PC-3 (cell line): ENCODE measurements at regions not wholly inside any gene's neighbourhood (a gene's known extent, or its start where the extent isn't known, plus 50 kb on each side); places are given as distances from the start of the nearest gene placed in this dataset.

Source experiments
- ATAC-seq: fragments of 200-7000 bp; cut with Tn5 transposase; 2 replicates; pipeline ENCODE4 v1.9.1; 2020; ENCODE audit warnings: mild to moderate bottlenecking, moderate library complexity
- BruUV-seq: library from RNA; stranded (reverse); fragments of 400-500 nt; replicated peaks from 2 replicates; lab custom pipeline; 2021; lab: Mats Ljungman, UMichigan
- CTCF ChIA-PET: fragments of 300-600 bp; sonication (Branson Sonifier 250); formaldehyde crosslinking; loops from one replicate; lab custom pipeline; 2022; ENCODE audit warnings: antibody characterized with exemption; lab: Charles Lee
- POLR2A ChIA-PET: fragments of 300-600 bp; sonication (Branson Sonifier 250); formaldehyde crosslinking; loops from one replicate; lab custom pipeline; 2022; ENCODE audit warnings: antibody characterized with exemption; ENCODE audit not compliant: unreplicated experiment; lab: Charles Lee
- DNase-seq: peaks from one replicate; pipeline ENCODE4 v3.0.0-alpha.2; 2015
- H2AFZ ChIP-seq: fragments of 300-600 bp; sonication (generic); 2 replicates; pipeline ENCODE4 v1.6.0; 2016; ENCODE audit warnings: antibody characterized with exemption, low read length
- H3F3A ChIP-seq: fragments of 300-600 bp; sonication (generic); one replicate; pipeline ENCODE4 v1.6.0; 2017; ENCODE audit warnings: antibody characterized with exemption, low read length, control low read depth, mild to moderate bottlenecking; ENCODE audit not compliant: unreplicated experiment
- H3K27ac ChIP-seq: fragments of 300-600 bp; sonication (generic); 2 replicates; pipeline ENCODE4 v1.5.1; 2016; ENCODE audit warnings: mild to moderate bottlenecking, low read length
- H3K27me3 ChIP-seq: fragments of 300-600 bp; sonication (generic); 2 replicates; pipeline ENCODE4 v1.6.1; 2016; ENCODE audit warnings: low read length, mixed read lengths
- H3K36me3 ChIP-seq: fragments of 300-600 bp; sonication (generic); 2 replicates; pipeline ENCODE4 v1.6.1; 2016; ENCODE audit warnings: low read depth, mixed run types, low read length, mixed read lengths
- H3K4me1 ChIP-seq: fragments of 300-600 bp; sonication (generic); 2 replicates; pipeline ENCODE4 v1.5.1; 2016; ENCODE audit warnings: low read length; ENCODE audit not compliant: insufficient read depth
- H3K4me2 ChIP-seq: fragments of 300-600 bp; sonication (generic); 2 replicates; pipeline ENCODE4 v1.6.0; 2016; ENCODE audit warnings: low read length
- H3K4me3 ChIP-seq: fragments of 300-600 bp; sonication (generic); 2 replicates; pipeline ENCODE4 v1.5.1; 2016; ENCODE audit warnings: mild to moderate bottlenecking, low read length, mixed read lengths
- H3K79me2 ChIP-seq: fragments of 300-600 bp; sonication (generic); 2 replicates; pipeline ENCODE4 v1.6.1; 2017; ENCODE audit warnings: low read length, mixed read lengths
- H3K9ac ChIP-seq: fragments of 300-600 bp; sonication (generic); 2 replicates; pipeline ENCODE4 v1.6.0; 2016; ENCODE audit warnings: mild to moderate bottlenecking, low read length
- H3K9me2 ChIP-seq: fragments of 300-600 bp; sonication (generic); replicated peaks from 2 replicates; pipeline ENCODE4 v1.6.1; 2016; ENCODE audit warnings: mixed run types, low read length, mixed read lengths
- H3K9me3 ChIP-seq: fragments of 300-600 bp; sonication (generic); 2 replicates; pipeline ENCODE4 v1.6.1; 2016; ENCODE audit warnings: low read length, mixed read lengths
- H4K20me1 ChIP-seq: fragments of 300-600 bp; sonication (generic); 2 replicates; pipeline ENCODE4 v1.6.1; 2016; ENCODE audit warnings: low read length, mixed read lengths
- CTCF ChIP-seq: fragments of 300-600 bp; sonication (generic); conservative IDR thresholded peaks from 2 replicates; pipeline ENCODE4 v1.5.1; 2017; ENCODE audit warnings: antibody characterized with exemption, low read depth, mild to moderate bottlenecking, low read length
- EZH2 ChIP-seq: fragments of 300-600 bp; sonication (generic); IDR thresholded peaks from one replicate; pipeline ENCODE4 v1.6.1; 2017; ENCODE audit warnings: antibody characterized with exemption, mild to moderate bottlenecking, low read length; ENCODE audit not compliant: unreplicated experiment
- EZH2phosphoT487 ChIP-seq: fragments of 300-600 bp; sonication (generic); IDR thresholded peaks from 2 replicates; pipeline ENCODE4 v1.6.1; 2018; ENCODE audit warnings: mild to moderate bottlenecking, antibody characterized with exemption, low read length, borderline replicate concordance
- intact Hi-C: fragments of 100-400 bp; cut with micrococcal nuclease; formaldehyde crosslinking; loops from 2 replicates; pipeline ENCODE4 v1.9.0; 2023

DNA sequence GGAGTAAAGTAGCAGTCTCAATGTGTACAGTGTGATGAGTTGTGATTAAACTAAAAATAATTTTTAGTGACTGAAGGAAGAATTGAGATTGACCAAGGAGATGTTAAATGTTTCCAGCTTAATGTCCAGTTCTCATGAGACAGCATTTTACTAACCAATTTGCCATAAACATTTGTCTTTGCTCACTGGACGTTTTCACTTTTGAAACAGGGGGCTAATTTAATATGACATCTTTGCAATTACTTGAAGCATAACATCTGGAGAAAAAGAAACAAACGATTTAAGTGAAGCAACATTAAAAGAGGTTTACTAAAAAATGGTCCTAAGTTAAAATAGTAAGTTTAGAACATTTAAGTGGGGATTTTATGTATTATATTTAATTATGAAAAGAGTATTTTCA is 443.8 kb downstream of the BCKDHB start:
- intact Hi-C loops = no loop called here
- no peak for TF ChIP-seq EZH2phosphoT487
- TF ChIP-seq CTCF = no peak
- no peak for TF ChIP-seq EZH2
- no peak overlapping the region for H3K27ac ChIP-seq
- no peak overlapping the region for H2AFZ ChIP-seq
- H3K9me3 ChIP-seq = no peaks in the 10 kb centered on the region
- no peaks in the 10 kb centered on the region for H4K20me1 ChIP-seq
- ChIA-PET POLR2A (no interaction called here), CTCF (no interaction called here)
- no peak overlapping the region for H3K9ac ChIP-seq
- H3K4me1 ChIP-seq = peaks cover 13% of the 10 kb centered on the region
- no peak for DNase-seq
- H3F3A ChIP-seq = no peaks in the 10 kb centered on the region
- no peaks in the 10 kb centered on the region for H3K79me2 ChIP-seq
- no peaks in the 10 kb centered on the region; the same call in 1 of the 2 replicates for H3K36me3 ChIP-seq
- H3K9me2 ChIP-seq = no peaks in the 10 kb centered on the region
- H3K4me2 ChIP-seq = no peak overlapping the region
- no peak for ATAC-seq
- no peak overlapping the region for H3K4me3 ChIP-seq
- no TSS peak for BruUV-seq
- H3K27me3 ChIP-seq = no peaks in the 10 kb centered on the region

DNA sequence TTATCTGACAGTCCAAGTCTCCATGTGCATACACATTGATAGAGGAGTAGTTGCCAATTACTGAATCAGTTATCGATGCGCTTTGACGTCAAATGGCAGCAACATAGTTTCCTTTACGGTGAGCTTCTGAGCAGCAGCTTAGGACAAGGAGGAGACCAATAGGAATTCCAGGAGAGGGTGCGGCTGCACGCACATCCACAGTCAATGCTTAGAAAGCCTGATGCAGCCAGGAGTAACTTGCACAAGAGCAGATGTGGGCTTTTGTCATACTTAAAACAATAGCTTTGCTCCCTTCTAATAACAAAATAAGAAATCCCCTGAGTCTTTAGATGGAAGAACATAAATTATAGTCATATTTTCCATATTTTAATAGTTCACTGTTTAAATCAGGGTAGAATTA is 442.1 kb downstream of the BCKDHB start:
- no peak overlapping the region for H2AFZ ChIP-seq
- H3F3A ChIP-seq = no peaks in the 10 kb centered on the region
- no TSS peak for BruUV-seq

DNA sequence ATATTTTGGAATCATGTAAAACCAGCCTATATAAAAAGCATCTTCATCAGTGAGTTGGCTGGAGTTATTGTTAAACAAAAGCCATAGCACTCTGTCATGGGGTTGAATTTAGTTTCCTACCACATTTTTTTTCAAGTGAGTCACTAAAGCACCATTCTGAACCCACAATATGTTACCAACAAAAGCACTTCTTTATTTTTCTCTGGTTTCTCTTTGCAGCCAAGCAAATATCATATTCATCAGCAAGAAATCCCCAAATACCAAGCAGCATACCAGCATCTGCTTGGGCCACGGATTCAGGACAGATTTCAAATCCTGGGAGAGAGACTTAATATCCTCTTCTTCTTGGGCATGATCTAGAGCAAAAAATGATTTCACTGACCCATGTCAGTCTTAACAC is 441.4 kb downstream of the BCKDHB start:
- no TSS peak for BruUV-seq
- no peak overlapping the region for H3K4me2 ChIP-seq
- no peak overlapping the region for H3K4me3 ChIP-seq
- no peaks in the 10 kb centered on the region for H3F3A ChIP-seq
- peaks cover 21% of the 10 kb centered on the region for H3K4me1 ChIP-seq
- CTCF ChIA-PET = no interaction called here
- no peaks in the 10 kb centered on the region; the same call in 1 of the 2 replicates for H3K36me3 ChIP-seq
- H3K9me3 ChIP-seq = no peaks in the 10 kb centered on the region
- no peaks in the 10 kb centered on the region for H3K79me2 ChIP-seq
- intact Hi-C loops = no loop called here
- H2AFZ ChIP-seq = no peak overlapping the region
- H4K20me1 ChIP-seq = no peaks in the 10 kb centered on the region
- TF ChIP-seq CTCF (no peak), EZH2phosphoT487 (no peak), EZH2 (no peak)
- H3K9me2 ChIP-seq = no peaks in the 10 kb centered on the region
- peak; percentile 52 for DNase-seq
- peak; percentile 37; the same call in 1 of the 2 replicates for ATAC-seq
- no peaks in the 10 kb centered on the region for H3K27me3 ChIP-seq
- H3K9ac ChIP-seq = no peak overlapping the region
- H3K27ac ChIP-seq = 0 out of 2 replicates have a peak overlapping the region, but pooled peaks have one; percentile 1
- POLR2A ChIA-PET = no interaction called here

More for the DNA sequence above, 442.1 kb downstream of the BCKDHB start:
- ChIA-PET POLR2A (no interaction called here), CTCF (no interaction called here)
- no peaks in the 10 kb centered on the region for H3K79me2 ChIP-seq
- H3K9ac ChIP-seq = no peak overlapping the region
- ATAC-seq (no peak), DNase-seq (no peak)
- no peak overlapping the region for H3K27ac ChIP-seq
- H3K27me3 ChIP-seq = no peaks in the 10 kb centered on the region
- H3K4me3 ChIP-seq = no peak overlapping the region
- H3K36me3 ChIP-seq = no peaks in the 10 kb centered on the region; the same call in 1 of the 2 replicates
- H3K4me1 ChIP-seq = peaks cover 18% of the 10 kb centered on the region
- H4K20me1 ChIP-seq = no peaks in the 10 kb centered on the region
- H3K9me2 ChIP-seq = no peaks in the 10 kb centered on the region
- no peak for TF ChIP-seq EZH2phosphoT487
- H3K9me3 ChIP-seq = no peaks in the 10 kb centered on the region
- H3K4me2 ChIP-seq = no peak overlapping the region
- intact Hi-C loops = no loop called here
